Glomerular visceral epithelial cell (primary cell): ENCODE measurements at regions not wholly inside any gene's neighbourhood (a gene's known extent, or its start where the extent isn't known, plus 50 kb on each side); places are given as distances from the start of the nearest gene placed in this dataset.

Experiments used
- DNase-seq: peaks from one replicate; pipeline ENCODE4 v3.0.0-alpha.2; 2016; ENCODE audit errors: extremely low spot score

- DNase-seq: no peak
Observed at GRCh38 chr3:34239875-34240274, 441.4 kb downstream of the PDCD6IP start.

GRCh38 chr3:34247401-34247800 is 449.0 kb downstream of the PDCD6IP start:
- DNase-seq: no peak

- DNase-seq: no peak
Observed at GRCh38 chr3:34248352-34248751, 449.9 kb downstream of the PDCD6IP start.

GRCh38 chr3:34254285-34254684 is 455.9 kb downstream of the PDCD6IP start:
- no peak for DNase-seq

GRCh38 chr3:34256021-34256420 is 457.6 kb downstream of the PDCD6IP start:
- no peak for DNase-seq

GRCh38 chr3:34256791-34257190 is 458.4 kb downstream of the PDCD6IP start:
- DNase-seq: no peak

- no peak for DNase-seq
Observed at GRCh38 chr3:34258271-34258998, 460.0 kb downstream of the PDCD6IP start.

- peak; percentile 48 for DNase-seq
Observed at GRCh38 chr3:34260271-34261000, 462.0 kb downstream of the PDCD6IP start.

- no peak for DNase-seq
Observed at GRCh38 chr3:34261001-34261385, 462.6 kb downstream of the PDCD6IP start.

- DNase-seq: no peak
Observed at GRCh38 chr3:34263101-34263621, 464.7 kb downstream of the PDCD6IP start.

GRCh38 chr3:34264337-34265041 is 466.1 kb downstream of the PDCD6IP start:
- no peak for DNase-seq

- DNase-seq: no peak
Observed at GRCh38 chr3:34267088-34267487, 468.7 kb downstream of the PDCD6IP start.

GRCh38 chr3:34268032-34268709 is 469.7 kb downstream of the PDCD6IP start:
- no peak for DNase-seq

- DNase-seq: no peak
Observed at GRCh38 chr3:34275811-34276210, 477.4 kb downstream of the PDCD6IP start.

- DNase-seq: no peak
Observed at GRCh38 chr3:34276342-34276741, 477.9 kb downstream of the PDCD6IP start.

GRCh38 chr3:34277110-34277509 is 478.7 kb downstream of the PDCD6IP start:
- no peak for DNase-seq

GRCh38 chr3:34279901-34280300 is 481.5 kb downstream of the PDCD6IP start:
- DNase-seq: no peak

GRCh38 chr3:34283751-34284150 is 485.3 kb downstream of the PDCD6IP start:
- DNase-seq: no peak

- DNase-seq: no peak
Observed at GRCh38 chr3:34284959-34285826, 486.8 kb downstream of the PDCD6IP start.

- no peak for DNase-seq
Observed at GRCh38 chr3:34285827-34286188, 487.4 kb downstream of the PDCD6IP start.
